Mesendoderm (in vitro differentiated cells): ENCODE measurements at regions not wholly inside any gene's neighbourhood (a gene's known extent, or its start where the extent isn't known, plus 50 kb on each side); places are given as distances from the start of the nearest gene placed in this dataset.

Source experiments
- DNase-seq: peaks from one replicate; pipeline ENCODE4 v3.0.0; 2013
- H2AK5ac ChIP-seq: 2 replicates; pipeline ENCODE4 v1.6.1; 2013; ENCODE audit warnings: low read length, inconsistent platforms
- H2BK120ac ChIP-seq: 2 replicates; pipeline ENCODE4 v1.6.1; 2013; ENCODE audit warnings: low read depth, mild to moderate bottlenecking, low read length, moderate library complexity, mixed read lengths
- H2BK15ac ChIP-seq: replicated peaks from 2 replicates; pipeline ENCODE4 v1.6.1; 2013; ENCODE audit warnings: low read depth, mild to moderate bottlenecking, moderate library complexity
- H2BK5ac ChIP-seq: 2 replicates; pipeline ENCODE4 v1.6.1; 2013; ENCODE audit warnings: low read length, inconsistent platforms
- H3K18ac ChIP-seq: 2 replicates; pipeline ENCODE4 v1.6.1; 2013; ENCODE audit warnings: mild to moderate bottlenecking, low read length, mixed read lengths
- H3K23ac ChIP-seq: one replicate; pipeline ENCODE4 v1.6.1; 2013; ENCODE audit warnings: low read length
- H3K27ac ChIP-seq: 2 replicates; pipeline ENCODE4 v1.5.1; 2013; ENCODE audit warnings: low read depth, mild to moderate bottlenecking, inconsistent platforms, low read length, moderate library complexity
- H3K27me3 ChIP-seq: 2 replicates; pipeline ENCODE4 v1.6.1; 2013; ENCODE audit warnings: low read length, control low read depth, mild to moderate bottlenecking, inconsistent platforms; ENCODE audit not compliant: insufficient read depth, poor library complexity
- H3K36me3 ChIP-seq: 2 replicates; pipeline ENCODE4 v1.6.1; 2013; ENCODE audit warnings: low read length, inconsistent platforms; ENCODE audit not compliant: control insufficient read depth, insufficient read depth
- H3K4ac ChIP-seq: one replicate; pipeline ENCODE4 v1.6.1; 2013; ENCODE audit warnings: low read depth, mild to moderate bottlenecking, low read length, moderate library complexity
- H3K4me1 ChIP-seq: 2 replicates; pipeline ENCODE4 v1.6.1; 2013; ENCODE audit warnings: low read depth, low read length, inconsistent platforms; ENCODE audit not compliant: control insufficient read depth
- H3K4me2 ChIP-seq: 2 replicates; pipeline ENCODE4 v1.6.1; 2013; ENCODE audit warnings: low read length
- H3K4me3 ChIP-seq: 2 replicates; pipeline ENCODE4 v1.5.1; 2013; ENCODE audit warnings: mild to moderate bottlenecking, low read length
- H3K56ac ChIP-seq: one replicate; pipeline ENCODE4 v1.6.1; 2013; ENCODE audit warnings: low read length
- H3K79me1 ChIP-seq: 2 replicates; pipeline ENCODE4 v1.6.1; 2013; ENCODE audit warnings: low read length, inconsistent platforms
- H3K79me2 ChIP-seq: 2 replicates; pipeline ENCODE4 v1.6.1; 2013; ENCODE audit warnings: mild to moderate bottlenecking, low read length; ENCODE audit not compliant: control insufficient read depth, insufficient read depth
- H3K9ac ChIP-seq: 2 replicates; pipeline ENCODE4 v1.6.1; 2013; ENCODE audit warnings: low read length, inconsistent platforms
- H4K5ac ChIP-seq: one replicate; pipeline ENCODE4 v1.6.1; 2013; ENCODE audit warnings: low read length
- H4K8ac ChIP-seq: one replicate; pipeline ENCODE4 v1.6.1; 2013; ENCODE audit warnings: low read depth, mild to moderate bottlenecking, control low read depth, low read length, moderate library complexity
- WGBS: extraction: QIAGEN DNeasy Blood & Tissue Kit; methylation state at CpG from one replicate; pipeline ENCODE4 v1.1.7; 2013; ENCODE audit warnings: low lambda C conversion rate, missing lambda C conversion rate; ENCODE audit not compliant: insufficient coverage; ENCODE audit errors: extremely low coverage; 5-methylcytosine and 5-hydroxymethylcytosine counted together

DNA sequence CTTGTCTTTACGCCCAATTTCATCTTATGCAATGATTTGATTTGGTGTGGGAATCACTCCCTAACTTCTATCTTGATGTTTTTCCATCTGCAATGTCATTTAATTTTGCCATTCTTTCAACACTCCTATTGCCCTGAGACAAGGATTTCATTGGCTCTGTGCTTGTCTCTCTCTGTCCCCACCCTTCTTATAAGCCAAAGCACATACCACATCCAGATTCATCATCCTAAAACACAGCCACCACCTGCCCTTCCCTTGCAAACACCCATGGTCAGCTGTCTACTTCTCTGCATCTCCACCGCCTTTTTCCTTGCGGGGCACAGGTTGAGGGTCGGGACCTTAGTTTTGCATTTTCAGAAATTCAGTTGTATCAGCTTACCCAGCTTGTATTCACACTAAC is 225.8 kb upstream of the SOX21 start:
- no peak overlapping the region for H4K8ac ChIP-seq
- no peak overlapping the region for H2BK120ac ChIP-seq
- no peak overlapping the region for H3K4me3 ChIP-seq
- no peaks in the 10 kb centered on the region for H3K36me3 ChIP-seq
- no peak overlapping the region for H3K4ac ChIP-seq
- no peak overlapping the region for H3K27ac ChIP-seq
- H3K9ac ChIP-seq: no peak overlapping the region
- H3K79me2 ChIP-seq: no peaks in the 10 kb centered on the region
- H3K23ac ChIP-seq: no peak overlapping the region
- H3K4me2 ChIP-seq: no peak overlapping the region
- no peak overlapping the region for H2BK15ac ChIP-seq
- no peak overlapping the region for H2AK5ac ChIP-seq
- no peaks in the 10 kb centered on the region for H3K79me1 ChIP-seq
- no peak overlapping the region for H3K56ac ChIP-seq
- H2BK5ac ChIP-seq: no peak overlapping the region
- no peaks in the 10 kb centered on the region for H3K4me1 ChIP-seq
- H4K5ac ChIP-seq: no peak overlapping the region
- no peak overlapping the region for H3K18ac ChIP-seq
- no peak for DNase-seq
- no CpG with 5 or more reads among the region's 4 CpGs for WGBS
- no peaks in the 10 kb centered on the region for H3K27me3 ChIP-seq

DNA sequence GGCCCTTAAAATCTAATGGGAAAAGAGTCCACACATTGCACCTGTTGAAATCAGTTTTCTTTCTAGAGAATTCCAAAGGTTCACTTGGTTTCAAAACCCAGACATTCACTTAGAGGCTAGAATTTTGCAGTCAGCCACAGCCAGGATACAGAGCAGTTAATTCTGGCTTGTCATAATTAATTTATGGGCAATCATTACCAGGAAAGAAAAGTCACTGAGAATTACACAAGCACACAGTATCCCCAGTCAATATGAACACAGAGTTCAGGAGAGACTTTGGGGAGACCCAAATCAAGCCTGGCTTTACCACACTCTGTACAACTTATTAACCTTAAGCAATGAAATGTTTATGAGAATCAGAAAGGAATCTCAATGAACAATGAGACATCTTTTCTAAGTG is 224.3 kb upstream of the SOX21 start:
- no peak overlapping the region for H3K9ac ChIP-seq
- H3K27ac ChIP-seq: no peak overlapping the region
- DNase-seq: no peak
- no peaks in the 10 kb centered on the region for H3K79me1 ChIP-seq
- H3K36me3 ChIP-seq: no peaks in the 10 kb centered on the region
- H3K4me3 ChIP-seq: no peak overlapping the region
- no peak overlapping the region for H2BK5ac ChIP-seq
- no peak overlapping the region for H4K8ac ChIP-seq
- H3K4ac ChIP-seq: no peak overlapping the region
- H2AK5ac ChIP-seq: no peak overlapping the region
- no peak overlapping the region for H2BK120ac ChIP-seq
- H3K79me2 ChIP-seq: no peaks in the 10 kb centered on the region
- no peak overlapping the region for H3K4me2 ChIP-seq
- H2BK15ac ChIP-seq: no peak overlapping the region
- H3K23ac ChIP-seq: no peak overlapping the region
- no peak overlapping the region for H4K5ac ChIP-seq
- no peak overlapping the region for H3K56ac ChIP-seq
- H3K18ac ChIP-seq: no peak overlapping the region
- no peaks in the 10 kb centered on the region for H3K4me1 ChIP-seq
- no peaks in the 10 kb centered on the region for H3K27me3 ChIP-seq

DNA sequence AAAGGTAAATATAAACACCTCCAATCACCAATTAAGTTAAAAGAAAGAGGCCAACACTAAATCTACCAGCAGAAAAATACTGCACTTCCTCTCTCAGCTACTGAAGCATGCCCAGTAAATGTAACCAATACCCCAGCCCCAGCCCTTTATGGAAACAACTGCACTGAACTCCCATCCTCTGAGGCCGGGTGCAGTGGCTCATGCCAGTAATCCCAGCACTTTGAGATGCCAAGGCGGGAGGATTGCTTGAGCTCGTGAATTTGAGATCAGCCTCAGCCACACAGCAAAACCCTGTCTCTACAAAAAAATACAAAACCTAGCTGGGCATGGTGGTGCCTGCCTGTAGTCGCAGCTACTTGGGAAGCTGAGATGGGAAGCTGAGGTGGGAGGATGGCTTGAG is 221.6 kb upstream of the SOX21 start:
- Histone ChIP-seq H3K79me2 (no peaks in the 10 kb centered on the region), H3K56ac (no peak overlapping the region), H3K4me2 (no peak overlapping the region), H2AK5ac (no peak overlapping the region), H3K9ac (no peak overlapping the region), H3K4me3 (no peak overlapping the region), H3K79me1 (no peaks in the 10 kb centered on the region), H3K4ac (no peak overlapping the region), H4K5ac (no peak overlapping the region), H2BK5ac (no peak overlapping the region), H3K23ac (no peak overlapping the region), H2BK15ac (no peak overlapping the region), H3K27me3 (no peaks in the 10 kb centered on the region), H3K4me1 (no peaks in the 10 kb centered on the region), H4K8ac (no peak overlapping the region), H2BK120ac (no peak overlapping the region), H3K18ac (no peak overlapping the region), H3K36me3 (no peaks in the 10 kb centered on the region), H3K27ac (no peak overlapping the region)
- DNase-seq: no peak
- WGBS: no CpG with 5 or more reads among the region's 4 CpGs

DNA sequence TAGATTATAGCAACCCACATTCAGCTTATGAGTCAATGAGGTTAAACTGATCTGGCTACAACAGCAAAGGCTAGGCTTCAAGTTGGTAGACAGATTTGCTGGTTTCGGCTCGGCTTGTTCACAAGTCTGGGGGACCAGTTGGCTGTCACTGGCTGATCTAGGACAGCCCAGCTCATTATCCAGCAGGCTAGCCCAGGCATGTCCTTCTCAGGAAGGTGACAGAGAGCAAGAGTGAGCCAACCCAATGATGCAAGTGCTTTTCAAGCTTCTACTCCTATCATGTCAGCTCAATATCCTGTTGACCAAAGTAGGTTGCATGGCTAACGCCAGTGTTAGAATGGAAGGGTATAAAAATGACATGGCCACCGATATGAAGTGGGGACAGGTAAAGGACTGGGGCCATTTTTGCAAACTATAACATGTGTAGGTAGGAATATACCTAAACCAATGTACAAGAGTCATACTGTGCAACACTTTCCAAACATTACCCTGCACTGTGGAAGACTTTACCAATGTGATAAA is 220.9 kb upstream of the SOX21 start:
- Histone ChIP-seq H3K18ac (no peak overlapping the region), H3K9ac (no peak overlapping the region), H3K27me3 (no peaks in the 10 kb centered on the region)

DNA sequence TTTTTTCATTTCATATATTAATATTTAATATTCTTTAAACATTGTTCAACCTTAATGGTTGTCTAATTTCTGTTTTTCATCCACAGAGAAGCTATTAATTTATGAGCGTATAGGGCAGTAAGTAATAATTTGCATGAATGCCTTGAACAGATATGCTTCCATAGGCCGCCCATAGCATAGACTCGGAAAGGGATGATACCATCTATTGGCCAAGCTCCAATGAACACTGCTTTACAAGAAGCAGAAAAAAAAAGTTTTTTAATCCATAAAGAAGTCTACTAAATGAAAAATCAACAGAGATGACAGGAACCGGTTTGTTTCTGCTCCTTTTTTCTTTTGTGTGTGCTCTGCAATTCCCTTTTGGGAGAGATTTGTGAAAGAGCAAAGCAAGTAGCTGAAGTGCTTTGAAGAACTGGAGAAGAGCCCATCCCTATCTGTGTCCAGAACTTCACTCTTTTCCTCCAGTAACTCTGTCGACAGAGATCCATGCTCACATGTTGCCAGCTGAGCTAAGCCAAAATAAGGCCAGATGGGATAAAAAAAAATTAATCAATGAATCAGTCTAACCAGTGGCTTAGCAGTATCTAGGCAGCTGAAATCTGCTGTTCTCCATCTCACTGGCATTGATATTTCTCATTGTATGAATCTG is 215.9 kb upstream of the SOX21 start:
- H3K23ac ChIP-seq: no peak overlapping the region
- no peak overlapping the region for H4K5ac ChIP-seq
- no peak overlapping the region for H3K4ac ChIP-seq
- no peak overlapping the region for H3K9ac ChIP-seq
- no peak overlapping the region for H3K56ac ChIP-seq
- no peak overlapping the region for H2BK120ac ChIP-seq
- no peak for DNase-seq
- no peak overlapping the region for H2BK15ac ChIP-seq
- WGBS: no CpG with 5 or more reads among the region's 5 CpGs
- H3K79me1 ChIP-seq: no peaks in the 10 kb centered on the region
- H3K4me3 ChIP-seq: no peak overlapping the region
- H4K8ac ChIP-seq: no peak overlapping the region
- H3K36me3 ChIP-seq: no peaks in the 10 kb centered on the region
- H3K27me3 ChIP-seq: no peaks in the 10 kb centered on the region
- H2AK5ac ChIP-seq: no peak overlapping the region
- no peak overlapping the region for H2BK5ac ChIP-seq
- no peak overlapping the region for H3K4me2 ChIP-seq
- H3K4me1 ChIP-seq: no peaks in the 10 kb centered on the region
- H3K18ac ChIP-seq: no peak overlapping the region
- H3K79me2 ChIP-seq: no peaks in the 10 kb centered on the region
- H3K27ac ChIP-seq: no peak overlapping the region

More for the DNA sequence above, 220.9 kb upstream of the SOX21 start:
- no peaks in the 10 kb centered on the region for H3K36me3 ChIP-seq
- H4K8ac ChIP-seq: no peak overlapping the region
- no CpG with 5 or more reads among the region's 4 CpGs for WGBS
- H2AK5ac ChIP-seq: no peak overlapping the region
- H3K27ac ChIP-seq: no peak overlapping the region
- H3K79me1 ChIP-seq: no peaks in the 10 kb centered on the region
- H2BK15ac ChIP-seq: no peak overlapping the region
- no peak overlapping the region for H3K23ac ChIP-seq
- no peak overlapping the region for H2BK5ac ChIP-seq
- H2BK120ac ChIP-seq: no peak overlapping the region
- no peak overlapping the region for H3K4me2 ChIP-seq
- DNase-seq: no peak
- no peaks in the 10 kb centered on the region for H3K4me1 ChIP-seq
- H4K5ac ChIP-seq: no peak overlapping the region
- no peaks in the 10 kb centered on the region for H3K79me2 ChIP-seq
- no peak overlapping the region for H3K4ac ChIP-seq
- no peak overlapping the region for H3K56ac ChIP-seq
- no peak overlapping the region for H3K4me3 ChIP-seq

DNA sequence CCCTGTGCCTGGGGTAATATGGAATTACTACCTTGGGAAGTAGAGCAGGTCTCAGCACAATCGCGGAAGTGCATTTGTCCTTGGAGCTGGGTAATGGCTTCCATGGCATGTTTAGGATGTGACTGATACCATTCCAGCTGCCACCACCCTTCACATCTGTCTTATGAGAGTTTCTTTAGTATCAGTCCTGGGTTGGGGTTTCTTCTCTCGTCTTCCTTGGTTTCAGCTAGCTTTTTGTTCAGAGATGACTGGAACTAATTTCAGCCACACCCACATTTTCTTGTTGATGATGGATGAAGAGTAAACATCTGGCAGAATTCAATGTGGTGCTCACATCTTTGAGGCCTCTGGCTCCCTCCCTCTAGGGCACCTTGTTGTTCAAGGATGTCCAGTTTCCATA is 212.9 kb upstream of the SOX21 start:
- no peak overlapping the region for H3K9ac ChIP-seq
- no peak overlapping the region for H4K5ac ChIP-seq
- no peaks in the 10 kb centered on the region for H3K4me1 ChIP-seq
- H3K27me3 ChIP-seq: no peaks in the 10 kb centered on the region
- H2BK5ac ChIP-seq: no peak overlapping the region
- no peak overlapping the region for H3K4me2 ChIP-seq
- H3K56ac ChIP-seq: no peak overlapping the region
- no peak overlapping the region for H3K4me3 ChIP-seq
- H3K27ac ChIP-seq: no peak overlapping the region
- no peak overlapping the region for H3K18ac ChIP-seq
- H3K23ac ChIP-seq: no peak overlapping the region
- H3K79me1 ChIP-seq: no peaks in the 10 kb centered on the region
- no peak overlapping the region for H4K8ac ChIP-seq
- no peak overlapping the region for H2BK15ac ChIP-seq
- no peak overlapping the region for H3K4ac ChIP-seq
- no CpG with 5 or more reads among the region's 3 CpGs for WGBS
- no peaks in the 10 kb centered on the region for H3K36me3 ChIP-seq
- H2BK120ac ChIP-seq: no peak overlapping the region
- no peaks in the 10 kb centered on the region for H3K79me2 ChIP-seq
- H2AK5ac ChIP-seq: no peak overlapping the region
- DNase-seq: no peak
